RWPE2 (cell line): ENCODE measurements at regions not wholly inside any gene's neighbourhood (a gene's known extent, or its start where the extent isn't known, plus 50 kb on each side); places are given as distances from the start of the nearest gene placed in this dataset.
A peak's percentile ranks its signal among the peaks of the same experiment; 100 is the strongest.
"Not testable (repeated sequence)": the region's sequence is repeated elsewhere in the genome, so short reads cannot be mapped to it uniquely, and the experiment has no call there.

Experiments
- ATAC-seq: fragments of 200-7000 bp; cut with Tn5 transposase; 3 replicates; pipeline ENCODE4 v1.9.1; 2021; ENCODE audit warnings: low read depth
- DNase-seq: peaks from one replicate; pipeline ENCODE4 v3.0.0-alpha.2; 2020; ENCODE audit warnings: low spot score
- H3K27ac ChIP-seq: fragments of 450-650 bp; 2 replicates; pipeline ENCODE4 v1.5.1; 2017; ENCODE audit warnings: mild to moderate bottlenecking; ENCODE audit not compliant: poor library complexity, severe bottlenecking
- H3K27me3 ChIP-seq: fragments of 250-450 bp; sonication (Bioruptor Pico); 2 replicates; pipeline ENCODE4 v1.5.1; 2021; ENCODE audit warnings: mild to moderate bottlenecking, moderate library complexity; ENCODE audit not compliant: insufficient read depth, poor library complexity, severe bottlenecking
- H3K36me3 ChIP-seq: fragments of 250-450 bp; sonication (Bioruptor Pico); 2 replicates; pipeline ENCODE4 v1.5.1; 2020; ENCODE audit warnings: low read depth, mild to moderate bottlenecking, moderate library complexity
- H3K4me1 ChIP-seq: fragments of 250-450 bp; sonication (Bioruptor Pico); 2 replicates; pipeline ENCODE4 v1.5.1; 2021; ENCODE audit warnings: mild to moderate bottlenecking, moderate library complexity; ENCODE audit not compliant: insufficient read depth, poor library complexity, severe bottlenecking
- H3K4me3 ChIP-seq: fragments of 250-450 bp; sonication (Bioruptor Pico); 2 replicates; pipeline ENCODE4 v1.5.1; 2021; ENCODE audit warnings: mild to moderate bottlenecking, moderate library complexity; ENCODE audit not compliant: severe bottlenecking
- H3K9me3 ChIP-seq: fragments of 250-450 bp; sonication (Bioruptor Pico); 2 replicates; pipeline ENCODE4 v1.5.1; 2021; ENCODE audit warnings: mild to moderate bottlenecking, moderate library complexity; ENCODE audit not compliant: severe bottlenecking
- TF ChIP-seq, protein P1 (sequence below): fragments of 450-650 bp; IDR thresholded peaks from one replicate; pipeline ENCODE4 v1.5.1; 2017; ENCODE audit warnings: mild to moderate bottlenecking, moderate library complexity; ENCODE audit not compliant: poor library complexity, severe bottlenecking

DNA sequence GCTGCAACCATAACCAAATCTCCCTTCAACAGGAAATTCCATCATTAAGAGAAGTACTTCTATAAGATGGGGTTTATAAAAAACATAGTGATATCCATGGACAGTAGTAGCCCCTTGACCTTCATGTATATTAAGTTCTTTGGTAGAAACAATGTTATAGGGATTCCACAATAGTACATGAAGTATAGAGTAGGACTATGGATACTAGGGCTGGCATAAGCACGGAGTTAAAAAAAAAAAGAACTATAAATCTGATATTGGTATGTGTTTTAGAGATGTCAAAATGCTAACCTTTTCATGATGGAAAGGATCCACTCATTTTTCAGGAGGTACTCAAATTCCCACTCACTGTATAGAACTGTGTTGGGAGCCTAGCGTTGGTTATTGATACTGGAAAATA is 337.6 kb downstream of the FGF10 start:
- Histone ChIP-seq H3K27me3 (peaks cover 3% of the 10 kb centered on the region), H3K36me3 (no peaks in the 10 kb centered on the region), H3K4me3 (no peak overlapping the region), H3K4me1 (no peaks in the 10 kb centered on the region), H3K27ac (no peak overlapping the region), H3K9me3 (no peaks in the 10 kb centered on the region)
- ATAC-seq (no peak), DNase-seq (no peak)
- TF ChIP-seq, protein P1, sequence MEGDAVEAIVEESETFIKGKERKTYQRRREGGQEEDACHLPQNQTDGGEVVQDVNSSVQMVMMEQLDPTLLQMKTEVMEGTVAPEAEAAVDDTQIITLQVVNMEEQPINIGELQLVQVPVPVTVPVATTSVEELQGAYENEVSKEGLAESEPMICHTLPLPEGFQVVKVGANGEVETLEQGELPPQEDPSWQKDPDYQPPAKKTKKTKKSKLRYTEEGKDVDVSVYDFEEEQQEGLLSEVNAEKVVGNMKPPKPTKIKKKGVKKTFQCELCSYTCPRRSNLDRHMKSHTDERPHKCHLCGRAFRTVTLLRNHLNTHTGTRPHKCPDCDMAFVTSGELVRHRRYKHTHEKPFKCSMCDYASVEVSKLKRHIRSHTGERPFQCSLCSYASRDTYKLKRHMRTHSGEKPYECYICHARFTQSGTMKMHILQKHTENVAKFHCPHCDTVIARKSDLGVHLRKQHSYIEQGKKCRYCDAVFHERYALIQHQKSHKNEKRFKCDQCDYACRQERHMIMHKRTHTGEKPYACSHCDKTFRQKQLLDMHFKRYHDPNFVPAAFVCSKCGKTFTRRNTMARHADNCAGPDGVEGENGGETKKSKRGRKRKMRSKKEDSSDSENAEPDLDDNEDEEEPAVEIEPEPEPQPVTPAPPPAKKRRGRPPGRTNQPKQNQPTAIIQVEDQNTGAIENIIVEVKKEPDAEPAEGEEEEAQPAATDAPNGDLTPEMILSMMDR, result no peak

DNA sequence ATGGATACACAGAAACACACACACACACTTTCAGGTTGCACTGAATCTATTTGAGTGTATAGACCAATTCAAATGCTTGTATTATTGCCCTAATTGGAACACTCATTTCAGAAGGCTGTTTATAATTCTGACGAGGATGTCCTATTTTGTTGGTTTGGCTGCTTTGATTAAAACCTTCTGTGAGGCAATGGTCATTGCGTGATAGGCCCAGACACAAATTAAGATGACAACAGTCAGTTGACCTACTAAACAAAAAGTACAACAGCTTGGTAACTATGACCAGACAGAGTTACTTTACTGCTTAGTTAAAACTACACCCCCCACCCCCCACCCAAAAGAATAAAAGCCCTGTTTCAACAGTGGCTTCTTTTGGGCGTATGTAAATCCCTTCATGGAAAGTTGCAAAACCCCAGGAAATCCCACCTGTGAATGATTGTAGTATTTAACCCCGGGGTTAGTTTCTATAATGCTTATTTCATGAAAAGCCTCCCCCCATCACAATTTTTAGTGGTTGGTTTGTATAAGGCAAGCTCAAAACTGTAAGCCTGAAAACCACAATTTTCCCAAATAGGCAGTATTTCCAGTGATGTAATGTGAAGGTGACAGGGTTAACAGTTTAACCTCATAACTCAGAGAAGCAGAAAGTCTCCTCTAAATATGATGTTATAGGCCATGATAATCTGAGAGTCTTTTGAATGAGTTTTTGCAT is 340.8 kb downstream of the FGF10 start:
- ATAC-seq (no peak), DNase-seq (no peak)
- Histone ChIP-seq H3K27ac (no peak overlapping the region), H3K4me1 (no peaks in the 10 kb centered on the region), H3K9me3 (no peaks in the 10 kb centered on the region), H3K4me3 (no peak overlapping the region), H3K36me3 (no peaks in the 10 kb centered on the region), H3K27me3 (no peaks in the 10 kb centered on the region)
- TF ChIP-seq, protein P1, result no peak

DNA sequence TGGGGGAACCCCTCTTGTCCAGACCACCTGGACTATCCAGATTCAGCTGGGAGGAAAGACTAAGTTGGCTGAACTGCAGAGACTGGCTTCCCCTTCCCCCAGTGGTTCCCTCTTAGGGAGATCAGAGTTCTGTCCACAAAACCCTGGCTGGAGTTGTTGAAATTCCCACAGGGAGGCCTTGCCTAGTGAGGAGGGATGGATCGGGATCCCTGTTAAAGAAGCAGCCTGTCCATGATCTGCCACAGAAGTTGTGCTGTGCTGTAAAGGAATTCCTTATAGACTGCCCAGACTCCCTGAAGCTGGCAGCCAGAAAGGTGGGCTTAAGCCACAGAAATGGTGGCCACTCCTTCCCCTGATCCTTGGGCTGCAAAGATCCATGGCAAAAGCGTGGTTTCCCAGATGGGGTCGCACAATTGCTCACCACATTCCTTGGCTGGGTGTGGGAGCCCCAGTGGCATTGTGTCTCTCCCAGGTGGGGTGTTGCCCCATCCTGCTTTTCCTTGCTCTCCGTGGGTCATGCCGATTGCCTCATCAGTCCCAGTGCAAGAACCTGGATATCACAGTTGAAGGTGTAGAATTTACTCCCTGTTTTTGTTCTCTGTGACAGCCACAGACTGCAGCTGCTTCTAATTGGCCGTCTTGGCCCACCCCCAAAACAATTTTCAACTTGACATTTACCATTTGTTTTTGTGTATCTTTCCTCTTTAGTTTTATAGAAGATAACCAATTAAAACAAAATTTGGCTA is 342.4 kb downstream of the FGF10 start:
- H3K27me3 ChIP-seq, result no peaks in the 10 kb centered on the region
- H3K36me3 ChIP-seq, result no peaks in the 10 kb centered on the region
- no peak overlapping the region for H3K27ac ChIP-seq
- ATAC-seq (peak; percentile 50), DNase-seq (peak; percentile 30)
- H3K4me3 ChIP-seq, result no peak overlapping the region
- H3K9me3 ChIP-seq, result no peaks in the 10 kb centered on the region
- no peaks in the 10 kb centered on the region for H3K4me1 ChIP-seq
- TF ChIP-seq, protein P1, result no peak

DNA sequence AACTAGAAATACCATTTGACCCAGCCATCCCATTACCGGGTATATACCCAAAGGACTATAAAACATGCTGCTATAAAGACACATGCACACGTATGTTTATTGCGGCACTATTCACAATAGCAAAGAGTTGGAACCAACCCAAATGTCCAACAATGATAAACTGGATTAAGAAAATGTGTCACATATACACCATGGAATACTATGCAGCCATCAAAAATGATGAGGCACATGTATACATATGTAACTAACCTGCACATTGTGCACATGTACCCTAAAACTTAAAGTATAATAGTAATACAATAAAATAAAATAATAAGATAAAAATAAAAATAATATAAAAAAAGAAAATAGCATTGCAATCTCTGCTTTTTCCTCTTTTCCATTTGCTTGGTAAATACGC is 344.7 kb downstream of the FGF10 start:
- H3K4me1 ChIP-seq, H3K27ac ChIP-seq, H3K9me3 ChIP-seq, DNase-seq, H3K36me3 ChIP-seq, H3K27me3 ChIP-seq, H3K4me3 ChIP-seq, ATAC-seq: not testable (repeated sequence)

DNA sequence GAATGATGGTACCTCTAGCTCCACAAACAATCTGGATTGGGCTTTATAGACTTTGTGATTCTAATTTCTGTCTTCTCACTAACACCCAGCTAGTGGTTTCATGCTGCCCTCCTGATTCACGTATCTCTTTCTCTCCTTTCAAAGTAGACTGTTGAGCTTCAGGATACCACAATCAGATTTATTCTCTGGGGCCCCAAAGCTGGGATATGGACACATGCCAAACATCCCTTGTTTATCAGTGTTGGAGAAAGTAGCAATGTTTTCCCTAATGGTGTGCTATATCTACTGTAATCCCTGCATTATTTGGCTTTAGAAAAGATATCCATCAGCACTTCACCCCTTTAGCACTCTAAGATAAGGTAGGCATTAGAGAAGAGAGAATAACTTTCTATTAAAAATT is 361.0 kb downstream of the FGF10 start:
- H3K27ac ChIP-seq, result no peak overlapping the region
- DNase-seq (no peak), ATAC-seq (no peak)
- H3K36me3 ChIP-seq, result no peaks in the 10 kb centered on the region
- TF ChIP-seq, protein P1, result no peak
- H3K4me3 ChIP-seq, result no peak overlapping the region
- H3K9me3 ChIP-seq, result no peaks in the 10 kb centered on the region
- no peaks in the 10 kb centered on the region for H3K4me1 ChIP-seq
- no peaks in the 10 kb centered on the region for H3K27me3 ChIP-seq
